ENCODE measurements at regions not wholly inside any gene's neighbourhood (a gene's known extent, or its start where the extent isn't known, plus 50 kb on each side); places are given as distances from the start of the nearest gene placed in this dataset.

DNA sequence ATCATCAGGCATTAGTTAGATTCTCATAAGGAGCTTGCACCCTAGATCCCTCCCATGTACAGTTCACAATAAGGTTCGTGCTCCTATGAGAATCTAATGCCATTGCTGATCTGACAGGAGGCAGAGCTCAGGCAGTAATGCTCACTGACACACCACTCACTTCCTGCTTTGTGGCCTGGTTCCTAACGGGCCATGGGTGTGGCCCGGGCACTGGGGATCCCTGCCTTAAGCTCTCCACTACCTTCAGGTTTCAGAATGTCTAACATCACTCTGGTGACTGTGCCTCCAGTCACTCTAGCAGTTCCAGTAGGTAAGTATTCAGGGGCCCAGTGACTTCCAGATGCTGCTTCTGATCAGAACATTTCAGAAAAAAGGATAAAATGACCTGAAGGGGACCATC is 152.4 kb downstream of the LRRC70 start:
- no peak for ATAC-seq
- Histone ChIP-seq H3K36me3 (no peaks in the 10 kb centered on the region), H3K9me3 (no peaks in the 10 kb centered on the region), H3K4me3 (no peak overlapping the region), H3K27me3 (no peaks in the 10 kb centered on the region), H3K27ac (no peak overlapping the region), H3K4me1 (no peaks in the 10 kb centered on the region)
- intact Hi-C loops (cut with DNase I; ENCODE audit: low total_unique reads) (no loop called here), in situ Hi-C loops (cut with MboI; ENCODE audit: low sequenced_read_pairs in 4 of 4) (no loop called here)
- no peak for DNase-seq
- TF ChIP-seq POLR2A (IDR thresholded peaks at IDR 0.05), result no peak
- TF ChIP-seq, protein P1, sequence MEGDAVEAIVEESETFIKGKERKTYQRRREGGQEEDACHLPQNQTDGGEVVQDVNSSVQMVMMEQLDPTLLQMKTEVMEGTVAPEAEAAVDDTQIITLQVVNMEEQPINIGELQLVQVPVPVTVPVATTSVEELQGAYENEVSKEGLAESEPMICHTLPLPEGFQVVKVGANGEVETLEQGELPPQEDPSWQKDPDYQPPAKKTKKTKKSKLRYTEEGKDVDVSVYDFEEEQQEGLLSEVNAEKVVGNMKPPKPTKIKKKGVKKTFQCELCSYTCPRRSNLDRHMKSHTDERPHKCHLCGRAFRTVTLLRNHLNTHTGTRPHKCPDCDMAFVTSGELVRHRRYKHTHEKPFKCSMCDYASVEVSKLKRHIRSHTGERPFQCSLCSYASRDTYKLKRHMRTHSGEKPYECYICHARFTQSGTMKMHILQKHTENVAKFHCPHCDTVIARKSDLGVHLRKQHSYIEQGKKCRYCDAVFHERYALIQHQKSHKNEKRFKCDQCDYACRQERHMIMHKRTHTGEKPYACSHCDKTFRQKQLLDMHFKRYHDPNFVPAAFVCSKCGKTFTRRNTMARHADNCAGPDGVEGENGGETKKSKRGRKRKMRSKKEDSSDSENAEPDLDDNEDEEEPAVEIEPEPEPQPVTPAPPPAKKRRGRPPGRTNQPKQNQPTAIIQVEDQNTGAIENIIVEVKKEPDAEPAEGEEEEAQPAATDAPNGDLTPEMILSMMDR (IDR thresholded peaks at IDR 0.05 in 4 of 5, conservative IDR thresholded peaks at IDR 0.05 in 1 of 5), result no peak

DNA sequence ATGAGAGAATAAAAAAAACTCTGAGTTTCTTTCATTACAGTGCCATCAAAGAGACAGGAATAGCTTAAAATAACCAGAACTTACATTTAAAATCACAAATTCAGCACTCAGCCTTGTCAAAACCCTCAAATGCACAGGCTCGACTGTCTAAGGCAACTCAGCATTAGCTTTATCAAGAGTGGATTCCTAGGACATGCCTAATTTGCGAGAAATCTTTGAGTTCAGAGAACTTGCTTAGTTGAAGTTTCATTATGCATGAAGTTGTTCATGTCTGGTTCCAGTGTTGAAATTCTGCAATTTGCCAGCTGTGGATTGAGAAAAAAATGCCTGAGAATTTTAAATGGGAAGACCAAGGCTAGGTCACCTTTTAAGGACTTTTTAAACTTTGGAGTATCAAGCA is 151.1 kb downstream of the LRRC70 start:
- H3K9me3 ChIP-seq, result no peaks in the 10 kb centered on the region
- no peak overlapping the region for H3K27ac ChIP-seq
- intact Hi-C loops (cut with DNase I; ENCODE audit: low total_unique reads) (no loop called here), in situ Hi-C loops (cut with MboI; ENCODE audit: low sequenced_read_pairs in 4 of 4) (no loop called here)
- no peak for TF ChIP-seq POLR2A (IDR thresholded peaks at IDR 0.05)
- TF ChIP-seq, protein P1 (IDR thresholded peaks at IDR 0.05 in 4 of 5, conservative IDR thresholded peaks at IDR 0.05 in 1 of 5), result no peak
- DNase-seq (no peak), ATAC-seq (no peak)
- no peaks in the 10 kb centered on the region for H3K27me3 ChIP-seq
- no peaks in the 10 kb centered on the region for H3K4me1 ChIP-seq
- no peaks in the 10 kb centered on the region for H3K36me3 ChIP-seq
- H3K4me3 ChIP-seq, result no peak overlapping the region

DNA sequence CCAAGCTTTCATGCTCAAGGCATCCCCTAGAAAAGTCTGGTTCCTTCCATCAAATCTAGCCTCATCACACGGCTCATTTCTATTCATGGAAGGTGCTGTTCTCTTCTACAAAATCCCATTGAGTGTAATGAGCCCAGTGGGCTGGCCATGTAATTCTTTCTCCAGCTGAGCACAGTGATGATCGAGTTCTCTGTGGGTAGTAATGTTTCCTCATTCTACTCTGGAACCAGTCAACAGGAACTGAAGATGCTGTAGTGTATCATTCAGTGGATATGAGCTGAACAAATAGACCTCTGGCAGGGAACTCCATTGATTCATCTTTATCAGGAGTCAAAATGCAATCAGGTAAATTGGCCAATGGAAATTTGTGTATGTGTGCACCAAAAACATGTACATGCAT is 149.2 kb downstream of the LRRC70 start:
- no peak for DNase-seq
- no peaks in the 10 kb centered on the region for H3K27me3 ChIP-seq
- TF ChIP-seq, protein P1 (IDR thresholded peaks at IDR 0.05 in 4 of 5, conservative IDR thresholded peaks at IDR 0.05 in 1 of 5), result no peak
- TF ChIP-seq POLR2A (IDR thresholded peaks at IDR 0.05), result no peak

DNA sequence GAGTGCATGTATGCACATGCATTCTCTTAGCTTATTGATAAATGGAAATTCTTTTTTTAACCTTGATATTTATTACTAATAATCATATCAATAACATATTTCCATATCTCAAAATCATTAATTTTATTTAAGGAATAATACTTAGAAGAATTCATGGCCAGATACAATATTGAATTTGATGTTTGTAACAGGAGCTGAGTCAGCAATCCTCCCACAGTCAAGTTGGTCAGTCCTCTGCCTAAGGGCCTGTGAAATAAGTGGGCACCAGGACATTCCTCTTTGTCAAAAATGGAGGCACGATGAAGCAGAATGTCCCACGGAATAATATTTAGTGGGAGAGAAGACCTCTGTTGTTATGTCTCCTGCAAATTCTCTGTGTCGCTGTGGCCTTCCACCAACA is 148.6 kb downstream of the LRRC70 start:
- TF ChIP-seq, protein P1 (IDR thresholded peaks at IDR 0.05 in 4 of 5, conservative IDR thresholded peaks at IDR 0.05 in 1 of 5), result no peak
- no peak for TF ChIP-seq POLR2A (IDR thresholded peaks at IDR 0.05)
- in situ Hi-C loops (cut with MboI; ENCODE audit: low sequenced_read_pairs in 4 of 4), result no loop called here
- no peaks in the 10 kb centered on the region for H3K36me3 ChIP-seq
- no peaks in the 10 kb centered on the region for H3K4me1 ChIP-seq
- H3K27ac ChIP-seq, result no peak overlapping the region
- intact Hi-C loops (cut with DNase I; ENCODE audit: low total_unique reads), result no loop called here
- no peak for ATAC-seq
- no peak for DNase-seq
- no peaks in the 10 kb centered on the region for H3K27me3 ChIP-seq
- H3K9me3 ChIP-seq, result no peaks in the 10 kb centered on the region
- H3K4me3 ChIP-seq, result no peak overlapping the region

More for the DNA sequence above, 149.2 kb downstream of the LRRC70 start:
- no peak for ATAC-seq
- Histone ChIP-seq H3K36me3 (no peaks in the 10 kb centered on the region), H3K4me3 (no peak overlapping the region), H3K9me3 (no peaks in the 10 kb centered on the region), H3K4me1 (no peaks in the 10 kb centered on the region), H3K27ac (no peak overlapping the region)
- intact Hi-C loops (cut with DNase I; ENCODE audit: low total_unique reads), result no loop called here
- in situ Hi-C loops (cut with MboI; ENCODE audit: low sequenced_read_pairs in 4 of 4), result no loop called here

DNA sequence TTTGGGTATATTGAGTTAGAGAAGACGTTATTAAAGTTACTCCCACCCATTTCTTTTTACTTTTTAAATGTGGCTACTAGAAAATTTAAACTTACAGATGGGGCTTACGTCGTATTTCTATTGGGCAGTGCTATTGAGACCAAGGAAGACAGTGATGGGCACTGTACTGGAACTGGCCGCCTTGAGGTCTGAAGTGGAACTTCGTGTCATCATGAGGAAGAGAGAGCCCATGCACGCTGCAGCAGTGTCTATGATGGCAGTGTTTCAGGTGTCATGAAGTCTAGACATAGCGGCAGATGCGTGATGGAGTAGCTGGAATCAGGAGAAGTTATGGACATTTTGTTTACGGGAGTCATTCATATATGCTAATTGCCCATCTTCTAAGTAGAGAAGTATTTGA is 143.7 kb downstream of the LRRC70 start:
- no peaks in the 10 kb centered on the region for H3K4me1 ChIP-seq
- H3K36me3 ChIP-seq, result no peaks in the 10 kb centered on the region
- TF ChIP-seq, protein P1 (IDR thresholded peaks at IDR 0.05 in 4 of 5, conservative IDR thresholded peaks at IDR 0.05 in 1 of 5), result no peak
- TF ChIP-seq POLR2A (IDR thresholded peaks at IDR 0.05), result no peak
- intact Hi-C loops (cut with DNase I; ENCODE audit: low total_unique reads) (no loop called here), in situ Hi-C loops (cut with MboI; ENCODE audit: low sequenced_read_pairs in 4 of 4) (no loop called here)
- H3K27ac ChIP-seq, result no peak overlapping the region
- H3K9me3 ChIP-seq, result no peaks in the 10 kb centered on the region
- H3K27me3 ChIP-seq, result no peaks in the 10 kb centered on the region
- no peak for ATAC-seq
- no peak overlapping the region for H3K4me3 ChIP-seq
- no peak for DNase-seq
